GM12878 (cell line): ENCODE measurements at regions not wholly inside any gene's neighbourhood (a gene's known extent, or its start where the extent isn't known, plus 50 kb on each side); places are given as distances from the start of the nearest gene placed in this dataset.

Source experiments
- ATAC-seq: fragments of 200-7000 bp; cut with Tn5 transposase; 3 replicates; pipeline ENCODE4 v1.9.1; 2020; ENCODE audit warnings: mild to moderate bottlenecking, moderate library complexity
- BruUV-seq: library from RNA; stranded (reverse); fragments of 400-500 nt; replicated peaks from 2 replicates; lab custom pipeline; 2021; lab: Mats Ljungman, UMichigan
- CTCF ChIA-PET: fragments of 300-600 bp; sonication (Branson Sonifier 250); formaldehyde crosslinking; extraction: SDS; loops from one replicate; lab custom pipeline; 2021; ENCODE audit warnings: inconsistent platforms; lab: Yijun Ruan, JAX
- POLR2A ChIA-PET: fragments of 350-600 bp; formaldehyde crosslinking; extraction: SDS; loops from one replicate; lab custom pipeline; 2021; ENCODE audit warnings: inconsistent platforms; lab: Charles Lee
- RAD21 ChIA-PET: fragments of 300-600 bp; sonication (Branson Sonifier 250); formaldehyde crosslinking; loops from one replicate; lab custom pipeline; 2023; ENCODE audit warnings: antibody characterized with exemption; ENCODE audit not compliant: unreplicated experiment; lab: Charles Lee
- SMC1A ChIA-PET: fragments of 300-600 bp; sonication (Branson Sonifier 250); formaldehyde crosslinking; loops from one replicate; lab custom pipeline; 2023; ENCODE audit not compliant: unreplicated experiment, uncharacterized antibody; lab: Charles Lee
- DNase-seq: peaks from one replicate; pipeline ENCODE4 v3.0.0-alpha.2; 2011; ENCODE audit warnings: low read depth, low spot score
- FAIRE-seq: peaks from 3 replicates; lab custom pipeline; 2011; peaks lifted over from hg19 to GRCh38; lab: Jason Lieb, UNC
- H2AFZ ChIP-seq: 2 replicates; pipeline ENCODE4 v1.6.0; 2011; ENCODE audit warnings: low read depth, low read length, control low read depth; ENCODE audit not compliant: control insufficient read depth
- H3K27ac ChIP-seq: 2 replicates; pipeline ENCODE4 v1.5.1; 2011; ENCODE audit warnings: control low read depth; ENCODE audit not compliant: control insufficient read depth, insufficient read depth
- H3K27me3 ChIP-seq, 2 experiments: replicated peaks in 1 of 2; 2 replicates each; pipeline versions ENCODE4 v1.6.0 to v1.6.1; 2011; ENCODE audit warnings: low read length in 1 of 2; ENCODE audit not compliant: control insufficient read depth in 2 of 2, insufficient read depth in 2 of 2
- H3K36me3 ChIP-seq, 2 experiments: 2 replicates each; pipeline ENCODE4 v1.5.1; 2011; ENCODE audit warnings: low read length in 1 of 2; ENCODE audit not compliant: control insufficient read depth in 2 of 2, insufficient read depth in 2 of 2
- H3K4me1 ChIP-seq: 2 replicates; pipeline ENCODE4 v1.6.1; 2011; ENCODE audit warnings: mild to moderate bottlenecking, low read length, moderate library complexity, mixed read lengths; ENCODE audit not compliant: control insufficient read depth, insufficient read depth
- H3K4me2 ChIP-seq: 2 replicates; pipeline ENCODE4 v1.6.0; 2011; ENCODE audit warnings: control low read depth; ENCODE audit not compliant: control insufficient read depth, insufficient read depth
- H3K4me3 ChIP-seq: fragments of 200-600 bp; sonication (generic); 2 replicates; pipeline ENCODE4 v1.5.1; 2016
- H3K79me2 ChIP-seq: 2 replicates; pipeline ENCODE4 v1.6.0; 2011; ENCODE audit warnings: low read length; ENCODE audit not compliant: control insufficient read depth, insufficient read depth
- H3K9ac ChIP-seq: 2 replicates; pipeline ENCODE4 v1.8.0; 2011; ENCODE audit warnings: low read length, control low read depth, mixed read lengths; ENCODE audit not compliant: control insufficient read depth, insufficient read depth
- H3K9me3 ChIP-seq: replicated peaks from 3 replicates; pipeline ENCODE4 v1.5.1; 2011; ENCODE audit warnings: mild to moderate bottlenecking, low read length; ENCODE audit not compliant: control insufficient read depth, insufficient read depth
- H4K20me1 ChIP-seq: 2 replicates; pipeline ENCODE4 v1.6.0; 2011; ENCODE audit not compliant: control insufficient read depth, insufficient read depth
- BMI1 ChIP-seq: fragments of 450-650 bp; IDR thresholded peaks from 2 replicates; pipeline ENCODE4 v1.6.1; 2016; ENCODE audit warnings: mild to moderate bottlenecking, moderate library complexity, borderline replicate concordance
- CEBPB ChIP-seq, 2 experiments: fragments of 150-350 bp in 1 of 2; IDR thresholded peaks; 2 replicates each; pipeline ENCODE4 v1.6.1; 2012 to 2014; ENCODE audit warnings: low read depth in 2 of 2, low read length in 2 of 2, borderline replicate concordance in 1 of 2, inconsistent platforms in 1 of 2
- CEBPZ ChIP-seq: fragments of 150-350 bp; IDR thresholded peaks from 2 replicates; pipeline ENCODE4 v1.6.1; 2016; ENCODE audit warnings: low read depth, low read length
- CHD1 ChIP-seq: IDR thresholded peaks from 2 replicates; pipeline ENCODE4 v1.6.1; 2012; ENCODE audit warnings: low read depth, low read length, improper control_type of control experiment
- GATAD2B ChIP-seq: fragments of 450-650 bp; conservative IDR thresholded peaks from 2 replicates; pipeline ENCODE4 v1.6.1; 2017; ENCODE audit warnings: low read depth, mild to moderate bottlenecking, moderate library complexity
- HDAC2 ChIP-seq: fragments of 200-600 bp; sonication (generic); IDR thresholded peaks from 2 replicates; pipeline ENCODE4 v1.6.1; 2017
- LARP7 ChIP-seq: fragments of 450-650 bp; IDR thresholded peaks from 2 replicates; pipeline ENCODE4 v1.6.1; 2017; ENCODE audit warnings: mild to moderate bottlenecking
- MAX ChIP-seq: IDR thresholded peaks from 2 replicates; pipeline ENCODE4 v1.6.1; 2012; ENCODE audit warnings: low read depth, low read length, improper control_type of control experiment
- MTA2 ChIP-seq: fragments of 450-650 bp; IDR thresholded peaks from 2 replicates; pipeline ENCODE4 v1.6.1; 2016; ENCODE audit warnings: low read depth, mild to moderate bottlenecking, moderate library complexity
- NR2C2 ChIP-seq: IDR thresholded peaks from 2 replicates; pipeline ENCODE4 v1.6.1; 2011; ENCODE audit warnings: borderline replicate concordance, low read depth; ENCODE audit not compliant: control insufficient read depth, insufficient read length
- NR2F1 ChIP-seq: fragments of 450-650 bp; conservative IDR thresholded peaks from 2 replicates; pipeline ENCODE4 v1.6.1; 2017; ENCODE audit warnings: mild to moderate bottlenecking
- POU2F2 ChIP-seq: IDR thresholded peaks from 3 replicates; pipeline ENCODE4 v1.6.1; 2011; ENCODE audit warnings: low read depth, mild to moderate bottlenecking, low read length, borderline replicate concordance
- RAD51 ChIP-seq: fragments of 450-650 bp; IDR thresholded peaks from 2 replicates; pipeline ENCODE4 v1.6.1; 2016; ENCODE audit warnings: moderate library complexity, mild to moderate bottlenecking, inconsistent platforms
- RUNX3 ChIP-seq: IDR thresholded peaks from 2 replicates; pipeline ENCODE4 v1.6.1; 2012; ENCODE audit warnings: low read length, inconsistent platforms
- SIN3A ChIP-seq: IDR thresholded peaks from 2 replicates; pipeline ENCODE4 v1.6.1; 2012; ENCODE audit warnings: low read depth, low read length, improper control_type of control experiment
- SUPT20H ChIP-seq: IDR thresholded peaks from 2 replicates; pipeline ENCODE4 v1.6.1; 2011; ENCODE audit warnings: low read depth, mild to moderate bottlenecking, low read length, moderate library complexity, borderline replicate concordance; ENCODE audit not compliant: control insufficient read depth
- WRNIP1 ChIP-seq: IDR thresholded peaks from 2 replicates; pipeline ENCODE4 v1.6.1; 2011; ENCODE audit warnings: low read depth, low read length, improper control_type of control experiment, borderline replicate concordance
- ZNF622 ChIP-seq: fragments of 450-650 bp; IDR thresholded peaks from 2 replicates; pipeline ENCODE4 v1.6.1; 2017; ENCODE audit warnings: mild to moderate bottlenecking, inconsistent platforms
- ZZZ3 ChIP-seq: IDR thresholded peaks from 2 replicates; pipeline ENCODE4 v1.6.1; 2011; ENCODE audit warnings: low read depth; ENCODE audit not compliant: control insufficient read depth, insufficient read length
- WGBS: methylation state at CpG from one replicate; pipeline ENCODE4 v1.1.6; 2016; ENCODE audit warnings: low lambda C conversion rate; ENCODE audit not compliant: insufficient replicate concordance, insufficient coverage; ENCODE audit errors: missing lambda C conversion rate; 5-methylcytosine and 5-hydroxymethylcytosine counted together
- in situ Hi-C: fragments of 300-500 bp; cut with MboI; formaldehyde crosslinking; loops from 9 replicates; pipeline ENCODE4 v1.14.3; 2018; ENCODE audit warnings: mixed read lengths
- intact Hi-C: fragments of 100-400 bp; cut with micrococcal nuclease; formaldehyde crosslinking; loops from one replicate; pipeline ENCODE4 v1.14.2; 2022; ENCODE audit not compliant: unreplicated experiment

GRCh38 chr2:113823716-113824595 lies 65.9 kb upstream of the ACTR3 start:
- POLR2A ChIA-PET, result interaction anchor here (0.6 kb wide), 1 partner anchor 33 kb away, joined by 3 read pairs; no protein-coding TSS in a partner anchor
- TF ChIP-seq CHD1 (no peak), SUPT20H (no peak), ZZZ3 (no peak), CEBPZ (no peak), MAX (no peak), WRNIP1 (no peak), BMI1 (no peak), SIN3A (no peak), POU2F2 (no peak), GATAD2B (no peak), NR2F1 (no peak), LARP7 (no peak), HDAC2 (no peak), RUNX3 (no peak), ZNF622 (no peak), CEBPB (IDR thresholded peaks at IDR 0.05; ENCODE audit: borderline replicate concordance in 1 of 2, low read depth in 2 of 2, low read length in 2 of 2) (no peak), MTA2 (no peak), RAD51 (no peak), NR2C2 (no peak)
- TF ChIP-seq, all 136 proteins: peak for 0
- Histone ChIP-seq H3K9me3 (no peaks in the 10 kb centered on the region), H3K4me3 (no peak overlapping the region), H3K27ac (no peak overlapping the region), H3K36me3 (no peaks in the 10 kb centered on the region), H2AFZ (no peak overlapping the region), H3K4me2 (no peak overlapping the region), H3K4me1 (no peaks in the 10 kb centered on the region), H3K27me3 (no peaks in the 10 kb centered on the region), H4K20me1 (no peaks in the 10 kb centered on the region), H3K9ac (no peak overlapping the region), H3K79me2 (no peaks in the 10 kb centered on the region)
- in situ Hi-C loops, result no loop called here
- CTCF ChIA-PET, result interaction anchor here (1.0 kb wide), 1 partner anchor 124 kb away, joined by 3 read pairs; no protein-coding TSS in a partner anchor
- FAIRE-seq, result no peak
- no peak for DNase-seq
- SMC1A ChIA-PET, result no interaction called here
- WGBS, result 59% methylated on average over 4 of the region's 4 CpGs
- RAD21 ChIA-PET, result no interaction called here
- no TSS peak for BruUV-seq
- no peak for ATAC-seq
- intact Hi-C loops, result no loop called here
